H1 (cell line): ENCODE measurements at regions not wholly inside any gene's neighbourhood (a gene's known extent, or its start where the extent isn't known, plus 50 kb on each side); places are given as distances from the start of the nearest gene placed in this dataset.

Source experiments
- CTCF ChIA-PET: fragments of 300-600 bp; sonication (Branson Sonifier 250); formaldehyde crosslinking; loops from one replicate; lab custom pipeline; 2021; ENCODE audit not compliant: partially characterized antibody; lab: Charles Lee
- POLR2A ChIA-PET: fragments of 300-600 bp; sonication (Branson Sonifier 250); formaldehyde crosslinking; loops from one replicate; lab custom pipeline; 2021; ENCODE audit warnings: inconsistent platforms; ENCODE audit not compliant: partially characterized antibody; lab: Charles Lee
- DNase-seq, 2 experiments: peaks; one replicate each; pipeline versions ENCODE4 v3.0.0 to v3.0.0-alpha.2; 2010 to 2022; ENCODE audit warnings: low spot score in 2 of 2, low read depth in 1 of 2, mixed read lengths in 1 of 2
- FAIRE-seq: peaks from 2 replicates; lab custom pipeline; 2011; peaks lifted over from hg19 to GRCh38; lab: Jason Lieb, UNC
- H2AFZ ChIP-seq: 2 replicates; pipeline ENCODE4 v1.8.1; 2012; ENCODE audit warnings: low read length, inconsistent platforms
- H2AK5ac ChIP-seq: 2 replicates; pipeline ENCODE4 v1.6.1; 2013; ENCODE audit warnings: low read depth, low read length
- H2BK120ac ChIP-seq: replicated peaks from 2 replicates; pipeline ENCODE3; 2013; ENCODE audit warnings: low read depth, low read length, inconsistent platforms
- H2BK12ac ChIP-seq: 2 replicates; pipeline ENCODE4 v1.6.1; 2013; ENCODE audit warnings: low read depth, low read length
- H2BK15ac ChIP-seq: 2 replicates; pipeline ENCODE4 v1.6.1; 2013; ENCODE audit warnings: low read length
- H2BK20ac ChIP-seq: 2 replicates; pipeline ENCODE4 v1.6.1; 2013; ENCODE audit warnings: low read length
- H2BK5ac ChIP-seq: 2 replicates; pipeline ENCODE4 v1.6.1; 2013; ENCODE audit warnings: low read depth, low read length
- H3K14ac ChIP-seq: 2 replicates; pipeline ENCODE4 v1.6.1; 2013; ENCODE audit warnings: inconsistent platforms; ENCODE audit not compliant: insufficient read length
- H3K18ac ChIP-seq: 2 replicates; pipeline ENCODE4 v1.6.1; 2013; ENCODE audit warnings: low read length; ENCODE audit errors: extremely low read depth
- H3K23ac ChIP-seq: 2 replicates; pipeline ENCODE4 v1.6.1; 2013; ENCODE audit warnings: inconsistent platforms; ENCODE audit not compliant: insufficient read length
- H3K23me2 ChIP-seq: 2 replicates; pipeline ENCODE4 v1.6.1; 2013; ENCODE audit warnings: low read depth, low read length
- H3K27ac ChIP-seq: 2 replicates; pipeline ENCODE4 v1.6.1; 2011; ENCODE audit warnings: low read depth, low read length, inconsistent platforms
- H3K27me3 ChIP-seq, 4 experiments: replicated peaks in 1 of 4; 1 replicate in 1 of 4; 2 replicates in 3 of 4; pipeline versions ENCODE4 v1.6.1 to v1.8.1; 2011 to 2013; ENCODE audit warnings: low read length in 3 of 4, mild to moderate bottlenecking in 3 of 4, inconsistent platforms in 2 of 4, mixed read lengths in 2 of 4, moderate library complexity in 1 of 4; ENCODE audit not compliant: control insufficient read depth in 3 of 4, insufficient read depth in 3 of 4; ENCODE audit errors: extremely low read depth in 1 of 4
- H3K36me3 ChIP-seq, 4 experiments: 2 replicates each; pipeline versions ENCODE4 v1.6.1 to v1.8.1; 2011 to 2013; ENCODE audit warnings: mild to moderate bottlenecking in 4 of 4, low read length in 3 of 4, moderate library complexity in 2 of 4, control low read depth in 1 of 4, inconsistent platforms in 1 of 4; ENCODE audit not compliant: insufficient read depth in 4 of 4, control insufficient read depth in 2 of 4
- H3K4ac ChIP-seq: replicated peaks from 2 replicates; pipeline ENCODE3; 2013; ENCODE audit warnings: low read length, low read depth, mixed read lengths, inconsistent platforms; ENCODE audit not compliant: insufficient read length
- H3K4me1 ChIP-seq, 4 experiments: replicated peaks in 1 of 4; 1 replicate in 1 of 4; 2 replicates in 3 of 4; pipeline versions ENCODE4 v1.6.1 to v1.8.1; 2011 to 2013; ENCODE audit warnings: low read length in 3 of 4, inconsistent platforms in 2 of 4, mixed read lengths in 1 of 4; ENCODE audit not compliant: insufficient read depth in 4 of 4, control insufficient read depth in 3 of 4
- H3K4me2 ChIP-seq, 2 experiments: 2 replicates each; pipeline versions ENCODE4 v1.6.1 to v1.8.1; 2011 to 2013; ENCODE audit warnings: low read depth in 2 of 2, low read length in 2 of 2, control low read depth in 1 of 2, inconsistent platforms in 1 of 2, mild to moderate bottlenecking in 1 of 2; ENCODE audit not compliant: insufficient read depth in 1 of 2
- H3K4me3 ChIP-seq, 4 experiments: fragments of 200-600, 300-600 bp in 1 of 4; sonication (generic), shearing (Covaris generic), sonication (Bioruptor Twin) in 1 of 4; 2 replicates each; pipeline versions ENCODE4 v1.5.1 to v1.8.1; 2011 to 2016; ENCODE audit warnings: low read length in 4 of 4, low read depth in 3 of 4, control low read depth in 2 of 4, inconsistent platforms in 2 of 4, mild to moderate bottlenecking in 2 of 4, mixed read lengths in 1 of 4, moderate library complexity in 1 of 4; ENCODE audit not compliant: insufficient read depth in 2 of 4; ENCODE audit errors: extremely low read depth in 1 of 4
- H3K56ac ChIP-seq: replicated peaks from 2 replicates; pipeline ENCODE3; 2013; ENCODE audit warnings: low read depth, mild to moderate bottlenecking, mixed read lengths, low read length, inconsistent platforms; ENCODE audit not compliant: insufficient read length
- H3K79me1 ChIP-seq: 2 replicates; pipeline ENCODE4 v1.6.1; 2013; ENCODE audit warnings: low read depth, low read length, control low read depth
- H3K79me2 ChIP-seq, 2 experiments: 2 replicates each; pipeline versions ENCODE4 v1.6.1 to v1.8.1; 2012 to 2013; ENCODE audit warnings: low read length in 2 of 2, mild to moderate bottlenecking in 2 of 2, inconsistent platforms in 1 of 2; ENCODE audit not compliant: insufficient read depth in 2 of 2, control insufficient read depth in 1 of 2
- H3K9ac ChIP-seq, 4 experiments: replicated peaks in 1 of 4; 1 replicate in 1 of 4; 2 replicates in 3 of 4; pipeline versions ENCODE4 v1.6.1 to v1.8.1; 2011 to 2013; ENCODE audit warnings: low read depth in 3 of 4, low read length in 3 of 4, control low read depth in 2 of 4, mild to moderate bottlenecking in 2 of 4, moderate library complexity in 2 of 4, inconsistent platforms in 1 of 4; ENCODE audit errors: extremely low read depth in 1 of 4
- H3K9me3 ChIP-seq, 2 experiments: 2 replicates each; pipeline versions ENCODE4 v1.6.1 to v1.8.1; 2012 to 2013; ENCODE audit warnings: mild to moderate bottlenecking in 2 of 2, moderate library complexity in 2 of 2, control low read depth in 1 of 2, inconsistent platforms in 1 of 2, low read depth in 1 of 2, low read length in 1 of 2, mixed read lengths in 1 of 2; ENCODE audit not compliant: insufficient read depth in 2 of 2
- H4K20me1 ChIP-seq, 2 experiments: replicated peaks in 1 of 2; 2 replicates each; pipeline versions ENCODE3 to v1.8.1; 2011 to 2013; ENCODE audit warnings: inconsistent platforms in 2 of 2, low read length in 2 of 2, mild to moderate bottlenecking in 1 of 2; ENCODE audit not compliant: insufficient read depth in 2 of 2, control insufficient read depth in 1 of 2
- H4K5ac ChIP-seq: 2 replicates; pipeline ENCODE4 v1.6.1; 2013; ENCODE audit warnings: low read length, low read depth, mixed read lengths, inconsistent platforms; ENCODE audit not compliant: insufficient read length
- H4K8ac ChIP-seq: 2 replicates; pipeline ENCODE4 v1.8.0; 2013; ENCODE audit warnings: mild to moderate bottlenecking, moderate library complexity, low read length, inconsistent platforms; ENCODE audit not compliant: insufficient read depth; ENCODE audit errors: extremely low read depth
- H4K91ac ChIP-seq: replicated peaks from 2 replicates; pipeline ENCODE3; 2013; ENCODE audit warnings: low read length, mixed read lengths, inconsistent platforms; ENCODE audit not compliant: insufficient read length
- BCL11A ChIP-seq, 2 experiments: IDR thresholded peaks; one replicate each; pipeline ENCODE4 v1.6.1; 2011; ENCODE audit warnings: low read depth in 2 of 2, low read length in 2 of 2, mild to moderate bottlenecking in 2 of 2
- CBX8 ChIP-seq: fragments of 300-800, 300-1000 bp; sonication (generic); IDR thresholded peaks from 2 replicates; pipeline ENCODE4 v1.7.1; 2016; ENCODE audit warnings: low read depth, low read length, borderline replicate concordance
- CHD1 ChIP-seq: IDR thresholded peaks from 2 replicates; pipeline ENCODE4 v1.6.1; 2012; ENCODE audit warnings: low read depth, low read length, improper control_type of control experiment
- CTBP2 ChIP-seq: IDR thresholded peaks from 2 replicates; pipeline ENCODE4 v1.7.0; 2011; ENCODE audit warnings: borderline replicate concordance, mild to moderate bottlenecking, moderate library complexity, mixed read lengths, low read length; ENCODE audit not compliant: insufficient read depth, insufficient read length
- E2F6 ChIP-seq: IDR thresholded peaks from 2 replicates; pipeline ENCODE4 v1.6.1; 2012; ENCODE audit warnings: inconsistent platforms
- GABPA ChIP-seq: IDR thresholded peaks from 2 replicates; pipeline ENCODE4 v1.6.1; 2011; ENCODE audit warnings: mild to moderate bottlenecking, low read length, moderate library complexity, borderline replicate concordance; ENCODE audit not compliant: insufficient read depth
- HDAC2 ChIP-seq, 2 experiments: fragments of 300-600 bp in 1 of 2; sonication (generic) in 1 of 2; IDR thresholded peaks; 2 replicates each; pipeline ENCODE4 v1.6.1; 2011 to 2012; ENCODE audit warnings: low read depth in 2 of 2, low read length in 2 of 2, mild to moderate bottlenecking in 2 of 2, moderate library complexity in 2 of 2, borderline replicate concordance in 1 of 2, inconsistent platforms in 1 of 2
- PHF8 ChIP-seq: fragments of 200-600 bp; sonication (generic); conservative IDR thresholded peaks from 2 replicates; pipeline ENCODE4 v1.7.1; 2012; ENCODE audit warnings: low read depth, mild to moderate bottlenecking, inconsistent platforms, low read length, moderate library complexity
- SIN3A ChIP-seq, 2 experiments: IDR thresholded peaks in 1 of 2; conservative IDR thresholded peaks in 1 of 2; 2 replicates each; pipeline ENCODE4 v1.6.1; 2011 to 2012; ENCODE audit warnings: low read length in 2 of 2, improper control_type of control experiment in 1 of 2, low read depth in 1 of 2, mild to moderate bottlenecking in 1 of 2
- SIX5 ChIP-seq: IDR thresholded peaks from 2 replicates; pipeline ENCODE4 v1.6.1; 2011; ENCODE audit warnings: mild to moderate bottlenecking, low read depth, low read length
- SP2 ChIP-seq: IDR thresholded peaks from 2 replicates; pipeline ENCODE4 v1.6.1; 2012; ENCODE audit warnings: mild to moderate bottlenecking, low read length, inconsistent platforms
- SUZ12 ChIP-seq: fragments of 200-600 bp; sonication (generic); IDR thresholded peaks from 2 replicates; pipeline ENCODE4 v1.6.1; 2012; ENCODE audit warnings: mild to moderate bottlenecking, inconsistent platforms, low read length, moderate library complexity, mixed read lengths
- WGBS, 2 experiments: shearing (Covaris generic) in 1 of 2; methylation state at CpG; one replicate each; pipeline versions ENCODE4 v1.1.6 to v1.1.7; 2013 to 2015; ENCODE audit warnings: low lambda C conversion rate in 2 of 2, mixed read lengths in 2 of 2, inconsistent platforms in 1 of 2, low coverage in 1 of 2, missing lambda C conversion rate in 1 of 2; ENCODE audit not compliant: insufficient replicate concordance in 2 of 2, insufficient coverage in 1 of 2, insufficient read length in 1 of 2; ENCODE audit errors: extremely low coverage in 1 of 2, missing lambda C conversion rate in 1 of 2; 5-methylcytosine and 5-hydroxymethylcytosine counted together

- Histone ChIP-seq H3K56ac (no peak overlapping the region), H4K8ac (no peak overlapping the region), H3K27me3 (no peaks in the 10 kb centered on the region), H2BK20ac (no peak overlapping the region), H3K4me1 (peaks cover 0 to 12% (median 0%) of the 10 kb centered on the region in 4 experiments; a peak in 2 of 7 replicates), H4K20me1 (no peaks in the 10 kb centered on the region), H3K9ac (no peak overlapping the region), H3K79me2 (no peaks in the 10 kb centered on the region), H3K27ac (no peak overlapping the region), H3K23ac (no peak overlapping the region), H3K36me3 (no peaks in the 10 kb centered on the region), H2BK120ac (no peak overlapping the region), H3K9me3 (no peaks in the 10 kb centered on the region), H2BK5ac (no peak overlapping the region), H3K14ac (no peak overlapping the region), H2BK15ac (no peak overlapping the region), H2BK12ac (no peak overlapping the region), H4K5ac (no peak overlapping the region), H3K79me1 (no peaks in the 10 kb centered on the region), H3K4me2 (no peak overlapping the region), H4K91ac (no peak overlapping the region), H2AFZ (no peak overlapping the region), H3K4ac (no peak overlapping the region), H3K18ac (no peak overlapping the region), H3K23me2 (no peaks in the 10 kb centered on the region), H2AK5ac (no peak overlapping the region), H3K4me3 (no peak overlapping the region)
- POLR2A ChIA-PET = no interaction called here
- 96% methylated on average over 3 of the region's 3 CpGs; no CpG with 5 or more reads in 1 of the 2 experiments for WGBS, 2 experiments
- FAIRE-seq = no peak
- no peak for TF ChIP-seq E2F6
- no peak for TF ChIP-seq GABPA
- TF ChIP-seq SUZ12 = no peak
- TF ChIP-seq SIN3A (conservative IDR thresholded peaks at IDR 0.05 in 1 of 2, IDR thresholded peaks at IDR 0.05 in 1 of 2; ENCODE audit: low read depth in 1 of 2, low read length in 2 of 2) = no peak
- TF ChIP-seq BCL11A (IDR thresholded peaks at IDR 0.05; ENCODE audit: low read depth in 2 of 2, low read length in 2 of 2) = no peak
- no peak for TF ChIP-seq CHD1
- no peak for TF ChIP-seq HDAC2 (IDR thresholded peaks at IDR 0.05; ENCODE audit: borderline replicate concordance in 1 of 2, low read depth in 2 of 2, low read length in 2 of 2)
- no peak for TF ChIP-seq CBX8
- TF ChIP-seq SIX5 = no peak
- TF ChIP-seq CTBP2 = no peak
- no peak for TF ChIP-seq SP2
- TF ChIP-seq PHF8 = no peak
- CTCF ChIA-PET = interaction anchor here (0.7 to 1.0 kb wide), 2 partner anchors 159 to 162 kb away, joined by 3 read pairs; no protein-coding TSS in a partner anchor
- DNase-seq = no peak
Measured at GRCh38 chr12:97800561-97800960, 338.0 kb downstream of the RMST start.
